Endodermal cell (in vitro differentiated cells): ENCODE measurements at regions not wholly inside any gene's neighbourhood (a gene's known extent, or its start where the extent isn't known, plus 50 kb on each side); places are given as distances from the start of the nearest gene placed in this dataset.

ENCODE experiments used
- DNase-seq: peaks from one replicate; pipeline ENCODE4 v3.0.0-alpha.2; 2017
- H3K27ac ChIP-seq: 2 replicates; pipeline ENCODE4 v1.5.1; 2013; ENCODE audit warnings: mild to moderate bottlenecking, low read depth, low read length, moderate library complexity
- H3K27me3 ChIP-seq: 2 replicates; pipeline ENCODE4 v1.6.1; 2013; ENCODE audit warnings: mild to moderate bottlenecking, low read length, moderate library complexity; ENCODE audit not compliant: insufficient read depth, control insufficient read depth, poor library complexity, severe bottlenecking
- H3K36me3 ChIP-seq: 2 replicates; pipeline ENCODE4 v1.7.0; 2013; ENCODE audit warnings: mild to moderate bottlenecking, low read length, moderate library complexity; ENCODE audit not compliant: control insufficient read depth, insufficient read depth
- H3K4me1 ChIP-seq: one replicate; pipeline ENCODE4 v1.7.0; 2013; ENCODE audit warnings: low read length; ENCODE audit not compliant: control insufficient read depth, insufficient read depth
- H3K4me3 ChIP-seq: 2 replicates; pipeline ENCODE4 v1.5.1; 2013; ENCODE audit warnings: mild to moderate bottlenecking, low read length, moderate library complexity
- H3K9ac ChIP-seq: 2 replicates; pipeline ENCODE4 v1.6.1; 2013; ENCODE audit warnings: mild to moderate bottlenecking, low read length, moderate library complexity; ENCODE audit not compliant: poor library complexity, severe bottlenecking; ENCODE audit errors: extremely low read depth
- H3K9me3 ChIP-seq: 2 replicates; pipeline ENCODE4 v1.6.1; 2013; ENCODE audit warnings: mild to moderate bottlenecking, low read length, moderate library complexity; ENCODE audit not compliant: control insufficient read depth
- H3K27ac Mint-ChIP-seq: 2 replicates; pipeline ENCODE4 v1.8.0; 2020; ENCODE audit warnings: mixed read lengths
- H3K27me3 Mint-ChIP-seq: 2 replicates; pipeline ENCODE4 v1.8.0; 2021; ENCODE audit warnings: mild to moderate bottlenecking, mixed read lengths; ENCODE audit not compliant: insufficient read depth
- H3K36me3 Mint-ChIP-seq: 2 replicates; pipeline ENCODE4 v1.8.0; 2020; ENCODE audit warnings: low read depth, mixed read lengths
- H3K4me1 Mint-ChIP-seq: 2 replicates; pipeline ENCODE4 v1.8.0; 2020; ENCODE audit warnings: mixed read lengths
- H3K4me3 Mint-ChIP-seq: 2 replicates; pipeline ENCODE4 v1.8.0; 2020; ENCODE audit warnings: mild to moderate bottlenecking, moderate library complexity, mixed read lengths
- H3K9me3 Mint-ChIP-seq: 2 replicates; pipeline ENCODE4 v1.8.0; 2020; ENCODE audit warnings: mild to moderate bottlenecking, mixed read lengths
- WGBS, 2 experiments: methylation state at CpG; one replicate each; pipeline versions ENCODE4 v1.1.5 to v1.1.7; 2013; ENCODE audit warnings: missing lambda C conversion rate in 2 of 2, mixed read lengths in 1 of 2; ENCODE audit not compliant: insufficient coverage in 1 of 2, insufficient read length in 1 of 2; 5-methylcytosine and 5-hydroxymethylcytosine counted together
- TF ChIP-seq, protein P1 (sequence below): fragments of 200-600 bp; sonication (generic); conservative IDR thresholded peaks from 2 replicates; pipeline ENCODE4 v1.5.0; 2021; ENCODE audit warnings: antibody characterized with exemption, mild to moderate bottlenecking

DNA sequence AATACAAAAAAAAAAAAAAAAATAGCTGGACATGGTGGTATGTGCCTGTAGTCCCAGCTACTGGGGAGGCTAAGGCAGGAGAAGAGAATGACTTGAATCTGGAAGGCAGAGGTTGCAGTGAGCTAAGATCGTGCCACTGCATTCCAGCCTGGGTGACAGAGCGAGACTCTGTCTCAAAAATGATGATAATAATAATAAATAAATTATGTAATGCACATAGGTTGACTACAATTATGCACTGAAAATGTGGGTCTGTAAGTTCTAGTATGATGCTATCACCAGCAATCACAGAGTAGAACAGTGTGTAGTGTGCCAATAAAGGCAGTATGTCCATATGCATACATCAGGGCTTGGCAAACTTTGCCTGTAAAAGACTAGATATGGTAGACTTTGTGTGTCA, 55.6 kb upstream of the MYCN start:
- Histone ChIP-seq H3K9ac (no peak overlapping the region), H3K27me3 (no peaks in the 10 kb centered on the region), H3K4me1 (no peaks in the 10 kb centered on the region), H3K36me3 (no peaks in the 10 kb centered on the region), H3K4me3 (no peak overlapping the region), H3K9me3 (no peaks in the 10 kb centered on the region), H3K27ac (no peak overlapping the region)
- H3K36me3 Mint-ChIP-seq, result no peaks in the 10 kb centered on the region
- H3K4me1 Mint-ChIP-seq, result peaks cover 4% of the 10 kb centered on the region
- no peak for DNase-seq
- peaks cover 2% of the 10 kb centered on the region for H3K27me3 Mint-ChIP-seq
- H3K9me3 Mint-ChIP-seq, result no peaks in the 10 kb centered on the region
- H3K27ac Mint-ChIP-seq, result no peak overlapping the region
- 100% methylated on average over 1 of the region's 2 CpGs; no CpG with 5 or more reads in 1 of the 2 experiments for WGBS, 2 experiments
- TF ChIP-seq, protein P1, sequence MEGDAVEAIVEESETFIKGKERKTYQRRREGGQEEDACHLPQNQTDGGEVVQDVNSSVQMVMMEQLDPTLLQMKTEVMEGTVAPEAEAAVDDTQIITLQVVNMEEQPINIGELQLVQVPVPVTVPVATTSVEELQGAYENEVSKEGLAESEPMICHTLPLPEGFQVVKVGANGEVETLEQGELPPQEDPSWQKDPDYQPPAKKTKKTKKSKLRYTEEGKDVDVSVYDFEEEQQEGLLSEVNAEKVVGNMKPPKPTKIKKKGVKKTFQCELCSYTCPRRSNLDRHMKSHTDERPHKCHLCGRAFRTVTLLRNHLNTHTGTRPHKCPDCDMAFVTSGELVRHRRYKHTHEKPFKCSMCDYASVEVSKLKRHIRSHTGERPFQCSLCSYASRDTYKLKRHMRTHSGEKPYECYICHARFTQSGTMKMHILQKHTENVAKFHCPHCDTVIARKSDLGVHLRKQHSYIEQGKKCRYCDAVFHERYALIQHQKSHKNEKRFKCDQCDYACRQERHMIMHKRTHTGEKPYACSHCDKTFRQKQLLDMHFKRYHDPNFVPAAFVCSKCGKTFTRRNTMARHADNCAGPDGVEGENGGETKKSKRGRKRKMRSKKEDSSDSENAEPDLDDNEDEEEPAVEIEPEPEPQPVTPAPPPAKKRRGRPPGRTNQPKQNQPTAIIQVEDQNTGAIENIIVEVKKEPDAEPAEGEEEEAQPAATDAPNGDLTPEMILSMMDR, result no peak
- H3K4me3 Mint-ChIP-seq, result no peak overlapping the region

DNA sequence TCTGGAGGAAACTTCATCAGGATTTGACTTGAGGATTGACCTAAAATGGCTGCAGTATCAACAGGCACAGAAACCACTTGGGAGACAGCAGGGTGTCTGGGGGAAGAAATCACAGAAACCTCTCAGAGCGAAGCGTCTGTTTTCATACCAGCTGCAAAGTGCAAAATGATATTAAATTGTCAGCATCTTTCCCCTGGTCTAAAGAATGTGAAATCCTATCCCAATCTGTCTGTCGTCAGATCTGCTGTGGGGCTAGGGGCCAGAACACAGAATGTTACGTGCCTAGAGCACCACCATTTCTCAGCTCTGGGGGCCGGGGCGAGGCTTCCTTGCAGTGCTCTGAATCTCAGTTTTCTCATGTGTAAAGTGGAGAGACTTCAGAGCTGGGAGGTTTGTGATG, 54.1 kb upstream of the MYCN start:
- TF ChIP-seq, protein P1, result no peak
- no peak overlapping the region for H3K4me3 Mint-ChIP-seq
- H3K4me1 Mint-ChIP-seq, result peaks cover 10% of the 10 kb centered on the region
- H3K9ac ChIP-seq, result no peak overlapping the region
- no peak for DNase-seq
- H3K36me3 Mint-ChIP-seq, result no peaks in the 10 kb centered on the region
- H3K9me3 ChIP-seq, result no peaks in the 10 kb centered on the region
- H3K27ac Mint-ChIP-seq, result no peak overlapping the region
- H3K4me3 ChIP-seq, result no peak overlapping the region
- H3K27me3 Mint-ChIP-seq, result peaks cover 2% of the 10 kb centered on the region
- no peaks in the 10 kb centered on the region for H3K27me3 ChIP-seq
- H3K9me3 Mint-ChIP-seq, result no peaks in the 10 kb centered on the region
- H3K4me1 ChIP-seq, result no peaks in the 10 kb centered on the region
- no peaks in the 10 kb centered on the region for H3K36me3 ChIP-seq
- WGBS, 2 experiments, result 86 to 93% methylated on average over 3 to 6 of the region's 6 CpGs
- H3K27ac ChIP-seq, result no peak overlapping the region

DNA sequence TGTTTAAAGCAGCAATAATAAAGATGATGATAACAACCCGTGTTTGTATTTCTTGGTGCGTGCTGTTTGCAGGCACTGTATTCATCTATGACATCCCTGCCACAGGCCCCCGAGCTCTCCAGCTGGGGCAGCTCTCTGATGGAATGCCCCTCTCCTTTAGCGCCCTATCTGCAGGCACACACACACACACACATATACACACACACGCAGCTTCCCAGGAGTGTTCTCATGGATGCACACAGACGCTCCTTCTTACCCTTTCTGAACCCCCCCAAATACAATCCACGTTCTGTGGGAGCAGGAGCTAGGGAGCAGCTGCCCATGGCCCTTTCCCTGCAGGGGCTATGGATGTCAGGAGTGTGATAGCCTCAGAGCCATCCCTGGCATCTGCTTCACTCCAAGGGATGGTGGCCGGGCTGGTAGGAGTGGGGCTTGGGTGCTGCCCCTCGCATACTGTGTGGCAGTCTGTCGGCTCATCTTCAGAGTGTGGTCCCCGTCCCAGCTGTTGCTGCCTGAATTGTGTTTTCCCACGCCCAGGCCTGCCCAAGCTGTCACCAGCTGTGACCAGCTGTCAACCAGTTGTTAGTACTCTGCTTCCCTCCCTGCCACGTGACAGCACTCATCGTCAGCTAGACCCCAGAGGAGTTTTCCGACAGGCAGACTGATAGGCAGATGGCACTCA, 50.8 kb upstream of the MYCN start:
- H3K27me3 Mint-ChIP-seq, result peaks cover 2% of the 10 kb centered on the region
- no peaks in the 10 kb centered on the region for H3K9me3 Mint-ChIP-seq
- Histone ChIP-seq H3K4me1 (peaks cover 5% of the 10 kb centered on the region), H3K9ac (no peak overlapping the region), H3K27ac (no peak overlapping the region), H3K27me3 (no peaks in the 10 kb centered on the region), H3K4me3 (no peak overlapping the region), H3K36me3 (no peaks in the 10 kb centered on the region), H3K9me3 (no peaks in the 10 kb centered on the region)
- peaks cover 12% of the 10 kb centered on the region for H3K4me1 Mint-ChIP-seq
- TF ChIP-seq, protein P1, result no peak
- no peak overlapping the region for H3K27ac Mint-ChIP-seq
- DNase-seq, result no peak
- no peak overlapping the region for H3K4me3 Mint-ChIP-seq
- H3K36me3 Mint-ChIP-seq, result no peaks in the 10 kb centered on the region
- WGBS, 2 experiments, result 74 to 79% methylated on average over 7 to 15 of the region's 15 CpGs
